C4-2B (cell line): ENCODE measurements at regions not wholly inside any gene's neighbourhood (a gene's known extent, or its start where the extent isn't known, plus 50 kb on each side); places are given as distances from the start of the nearest gene placed in this dataset.
"Not testable (repeated sequence)": the region's sequence is repeated elsewhere in the genome, so short reads cannot be mapped to it uniquely, and the experiment has no call there.

Source experiments
- H3K27ac ChIP-seq: fragments of 450-650 bp; 2 replicates; pipeline ENCODE4 v1.5.1; 2017
- CTCF ChIP-seq: fragments of 450-650 bp; conservative IDR thresholded peaks from 2 replicates; pipeline ENCODE4 v1.5.1; 2017; ENCODE audit warnings: mild to moderate bottlenecking
- ZFX ChIP-seq: fragments of 450-650 bp; IDR thresholded peaks from 2 replicates; pipeline ENCODE4 v1.6.1; 2017

GRCh38 chr4:82108506-82108905 is 265.3 kb downstream of the HNRNPD start:
- TF ChIP-seq ZFX (no peak), CTCF (no peak)
- no peak overlapping the region for H3K27ac ChIP-seq

- TF ChIP-seq CTCF (no peak), ZFX (no peak)
- no peak overlapping the region for H3K27ac ChIP-seq
Measured at GRCh38 chr4:82104578-82104977, 269.2 kb downstream of the HNRNPD start.

GRCh38 chr4:82099928-82100579 is 273.7 kb downstream of the HNRNPD start:
- no peak for TF ChIP-seq ZFX
- TF ChIP-seq CTCF = no peak
- no peak overlapping the region for H3K27ac ChIP-seq

DNA sequence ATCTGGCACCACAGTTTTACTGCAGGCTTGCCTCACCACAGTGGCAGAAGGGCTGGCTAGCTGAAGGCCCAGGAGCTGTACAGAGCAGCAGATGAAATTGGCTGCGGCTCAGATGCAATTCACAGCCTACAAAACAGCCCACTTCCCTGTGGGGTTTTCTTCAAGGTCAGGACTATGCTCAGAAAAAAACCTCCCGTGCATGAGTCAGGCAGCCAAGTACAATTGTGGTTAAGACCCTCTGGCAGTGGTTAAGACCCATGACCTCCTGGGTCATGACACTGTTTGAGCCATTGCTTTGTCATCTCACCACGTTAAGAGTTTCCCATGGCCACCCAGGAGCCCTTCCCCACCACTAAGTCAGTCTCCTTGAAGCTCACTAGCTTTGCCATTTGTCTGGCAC is 276.3 kb downstream of the HNRNPD start:
- no peak overlapping the region for H3K27ac ChIP-seq

DNA sequence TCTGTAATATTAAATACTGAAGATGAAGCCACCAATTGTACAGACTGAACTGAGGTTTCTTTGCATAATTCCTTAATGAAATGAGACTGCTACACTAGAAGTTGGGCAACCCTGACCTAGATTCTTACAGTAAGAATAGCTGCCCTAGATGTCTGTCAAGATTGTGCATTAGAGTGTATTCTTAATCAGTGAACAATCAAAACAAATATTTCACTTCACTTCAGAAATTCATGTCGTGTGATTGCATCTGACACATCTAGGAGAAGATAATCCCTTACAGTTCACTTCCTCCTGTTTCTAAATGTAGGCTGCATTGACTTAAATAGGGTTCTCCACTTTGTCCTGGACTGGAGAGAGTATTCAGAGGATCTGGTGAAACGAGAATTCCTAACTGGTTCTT is 283.1 kb downstream of the HNRNPD start:
- H3K27ac ChIP-seq = no peak overlapping the region
- no peak for TF ChIP-seq ZFX
- TF ChIP-seq CTCF = no peak

More for the DNA sequence above, 276.3 kb downstream of the HNRNPD start:
- TF ChIP-seq CTCF = no peak
- no peak for TF ChIP-seq ZFX

- TF ChIP-seq CTCF (no peak), ZFX (no peak)
Measured at GRCh38 chr4:82084747-82085146, 289.0 kb downstream of the HNRNPD start.

GRCh38 chr4:82077471-82077995 is 296.3 kb downstream of the HNRNPD start:
- H3K27ac ChIP-seq = not testable (repeated sequence)

More at GRCh38 chr4:82084747-82085146, 289.0 kb downstream of the HNRNPD start:
- H3K27ac ChIP-seq = no peak overlapping the region

- TF ChIP-seq ZFX = no peak
- TF ChIP-seq CTCF = no peak
- no peak overlapping the region for H3K27ac ChIP-seq
Measured at GRCh38 chr4:82076809-82077208, 297.0 kb downstream of the HNRNPD start.
